CD4-positive, CD25-positive, alpha-beta regulatory T cell (primary cell): ENCODE measurements at regions not wholly inside any gene's neighbourhood (a gene's known extent, or its start where the extent isn't known, plus 50 kb on each side); places are given as distances from the start of the nearest gene placed in this dataset.

Experiments used
- ATAC-seq, 2 donors: fragments of 150-1000 bp; cut with Tn5 transposase; one replicate each; pipeline ENCODE4 v1.10.0; 2021; ENCODE audit warnings: low read depth in 2 of 2, moderate number of reproducible peaks in 2 of 2, moderate library complexity in 1 of 2
- DNase-seq, 3 donors: peaks; one replicate each; pipeline versions ENCODE4 v3.0.0 to v3.0.0-alpha.2; 2012 to 2022; ENCODE audit warnings: mixed read lengths in 1 of 3
- H3K27ac ChIP-seq: one replicate; pipeline ENCODE4 v1.7.0; 2013; ENCODE audit warnings: mild to moderate bottlenecking, low read length; ENCODE audit not compliant: insufficient read depth, poor library complexity, severe bottlenecking
- H3K27me3 ChIP-seq: one replicate; pipeline ENCODE4 v1.7.0; 2013; ENCODE audit warnings: low read length; ENCODE audit not compliant: control insufficient read depth, insufficient read depth
- H3K36me3 ChIP-seq: one replicate; pipeline ENCODE4 v1.7.0; 2013; ENCODE audit warnings: mild to moderate bottlenecking, low read length, moderate library complexity; ENCODE audit not compliant: control insufficient read depth, insufficient read depth
- H3K4me1 ChIP-seq: 2 replicates; pipeline ENCODE4 v1.7.0; 2013; ENCODE audit warnings: mild to moderate bottlenecking, low read length; ENCODE audit not compliant: insufficient read depth, control insufficient read depth, poor library complexity, severe bottlenecking
- H3K4me3 ChIP-seq: one replicate; pipeline ENCODE4 v1.7.0; 2013; ENCODE audit warnings: low read depth, mild to moderate bottlenecking, low read length, moderate library complexity
- H3K9me3 ChIP-seq, 2 experiments: 1 replicate in 1 of 2; 2 replicates in 1 of 2; pipeline ENCODE4 v1.7.0; 2013; ENCODE audit warnings: low read length in 2 of 2, mild to moderate bottlenecking in 1 of 2, moderate library complexity in 1 of 2; ENCODE audit not compliant: control insufficient read depth in 2 of 2
- H3K27ac Mint-ChIP-seq, 3 donors: one replicate each; pipeline ENCODE4 v1.8.0; 2020 to 2022; ENCODE audit warnings: mild to moderate bottlenecking in 3 of 3, mixed read lengths in 3 of 3, moderate library complexity in 2 of 3
- H3K27me3 Mint-ChIP-seq: one replicate; pipeline ENCODE4 v1.8.0; 2022; ENCODE audit warnings: mild to moderate bottlenecking, mixed read lengths
- H3K36me3 Mint-ChIP-seq: one replicate; pipeline ENCODE4 v1.8.0; 2020; ENCODE audit warnings: mixed read lengths
- H3K4me1 Mint-ChIP-seq, 4 donors: one replicate each; pipeline ENCODE4 v1.8.0; 2020 to 2022; ENCODE audit warnings: mixed read lengths in 4 of 4, mild to moderate bottlenecking in 1 of 4
- H3K4me3 Mint-ChIP-seq, 4 donors: one replicate each; pipeline ENCODE4 v1.8.0; 2020 to 2022; ENCODE audit warnings: mild to moderate bottlenecking in 4 of 4, mixed read lengths in 4 of 4, moderate library complexity in 3 of 4
- H3K9me3 Mint-ChIP-seq, 7 donors: one replicate each; pipeline ENCODE4 v1.8.0; 2020 to 2022; ENCODE audit warnings: mixed read lengths in 7 of 7, mild to moderate bottlenecking in 3 of 7, moderate library complexity in 2 of 7

- H3K36me3 ChIP-seq, result no peaks in the 10 kb centered on the region
- DNase-seq, result no peak
These were observed 364.8 kb downstream of the THBS2 start for GRCh38 chr6:168888786-168889345.

GRCh38 chr6:168888102-168888501, 365.5 kb downstream of the THBS2 start:
- ATAC-seq, result no peak
- Mint-ChIP-seq H3K9me3 (peaks cover 0 to 1% (median 0%) of the 10 kb centered on the region in 7 donors), H3K27me3 (no peaks in the 10 kb centered on the region), H3K4me3 (no peak overlapping the region), H3K4me1 (peaks cover 2 to 10% (median 8%) of the 10 kb centered on the region in 4 donors), H3K27ac (no peak overlapping the region), H3K36me3 (no peaks in the 10 kb centered on the region)
- no peak overlapping the region for H3K27ac ChIP-seq
- H3K4me1 ChIP-seq, result no peaks in the 10 kb centered on the region
- H3K36me3 ChIP-seq, result no peaks in the 10 kb centered on the region
- no peak for DNase-seq
- H3K27me3 ChIP-seq, result no peaks in the 10 kb centered on the region
- no peak overlapping the region for H3K4me3 ChIP-seq
- no peaks in the 10 kb centered on the region for H3K9me3 ChIP-seq

More at GRCh38 chr6:168888786-168889345, 364.8 kb downstream of the THBS2 start:
- no peaks in the 10 kb centered on the region for H3K27me3 ChIP-seq
- no peaks in the 10 kb centered on the region for H3K4me1 ChIP-seq
- H3K9me3 Mint-ChIP-seq, result peaks cover 0 to under 1% (median 0%) of the 10 kb centered on the region in 7 donors
- no peaks in the 10 kb centered on the region for H3K9me3 ChIP-seq
- no peak overlapping the region for H3K27ac Mint-ChIP-seq
- no peak overlapping the region for H3K4me3 ChIP-seq
- H3K4me1 Mint-ChIP-seq, result peaks cover 0 to 7% (median 7%) of the 10 kb centered on the region in 4 donors
- H3K27ac ChIP-seq, result no peak overlapping the region
- no peak for ATAC-seq
- no peak overlapping the region for H3K4me3 Mint-ChIP-seq
- H3K36me3 Mint-ChIP-seq, result no peaks in the 10 kb centered on the region
- no peaks in the 10 kb centered on the region for H3K27me3 Mint-ChIP-seq

GRCh38 chr6:168887621-168888020, 366.0 kb downstream of the THBS2 start:
- DNase-seq (no peak), ATAC-seq (no peak)
- H3K27ac Mint-ChIP-seq, result no peak overlapping the region
- H3K4me3 Mint-ChIP-seq, result no peak overlapping the region
- no peaks in the 10 kb centered on the region for H3K36me3 Mint-ChIP-seq
- no peak overlapping the region for H3K27ac ChIP-seq
- no peaks in the 10 kb centered on the region for H3K9me3 ChIP-seq
- H3K27me3 ChIP-seq, result no peaks in the 10 kb centered on the region
- H3K36me3 ChIP-seq, result no peaks in the 10 kb centered on the region
- peaks cover 0 to 1% (median 0%) of the 10 kb centered on the region in 7 donors for H3K9me3 Mint-ChIP-seq
- H3K4me3 ChIP-seq, result no peak overlapping the region
- no peaks in the 10 kb centered on the region for H3K27me3 Mint-ChIP-seq
- peaks cover 5 to 13% (median 8%) of the 10 kb centered on the region in 4 donors for H3K4me1 Mint-ChIP-seq
- no peaks in the 10 kb centered on the region for H3K4me1 ChIP-seq

- no peaks in the 10 kb centered on the region for H3K27me3 ChIP-seq
- no peaks in the 10 kb centered on the region for H3K4me1 ChIP-seq
- Mint-ChIP-seq H3K27ac (no peak overlapping the region), H3K36me3 (no peaks in the 10 kb centered on the region), H3K4me3 (no peak overlapping the region), H3K27me3 (no peaks in the 10 kb centered on the region), H3K9me3 (peaks cover 0 to 1% (median 0%) of the 10 kb centered on the region in 7 donors), H3K4me1 (peaks cover 5 to 13% (median 8%) of the 10 kb centered on the region in 4 donors)
- no peaks in the 10 kb centered on the region for H3K36me3 ChIP-seq
- H3K27ac ChIP-seq, result no peak overlapping the region
- no peak for ATAC-seq
- no peak overlapping the region for H3K4me3 ChIP-seq
- H3K9me3 ChIP-seq, result no peaks in the 10 kb centered on the region
- DNase-seq, result no peak
These were observed 366.7 kb downstream of the THBS2 start for GRCh38 chr6:168886964-168887363.

GRCh38 chr6:168885751-168886742, 367.6 kb downstream of the THBS2 start:
- no peaks in the 10 kb centered on the region for H3K27me3 Mint-ChIP-seq
- no peaks in the 10 kb centered on the region for H3K27me3 ChIP-seq
- DNase-seq (no peak), ATAC-seq (no peak)
- peaks cover 5 to 13% (median 8%) of the 10 kb centered on the region in 4 donors for H3K4me1 Mint-ChIP-seq
- no peak overlapping the region for H3K27ac ChIP-seq
- no peak overlapping the region for H3K4me3 Mint-ChIP-seq
- H3K9me3 Mint-ChIP-seq, result peaks cover 0 to 2% (median 0%) of the 10 kb centered on the region in 7 donors
- H3K4me1 ChIP-seq, result no peaks in the 10 kb centered on the region
- H3K4me3 ChIP-seq, result no peak overlapping the region
- no peaks in the 10 kb centered on the region for H3K36me3 ChIP-seq
- H3K36me3 Mint-ChIP-seq, result no peaks in the 10 kb centered on the region
- H3K27ac Mint-ChIP-seq, result no peak overlapping the region
- no peaks in the 10 kb centered on the region for H3K9me3 ChIP-seq

- Histone ChIP-seq H3K4me1 (no peaks in the 10 kb centered on the region), H3K27me3 (no peaks in the 10 kb centered on the region), H3K36me3 (no peaks in the 10 kb centered on the region), H3K9me3 (no peaks in the 10 kb centered on the region), H3K4me3 (no peak overlapping the region), H3K27ac (no peak overlapping the region)
- no peaks in the 10 kb centered on the region for H3K27me3 Mint-ChIP-seq
- DNase-seq (no peak), ATAC-seq (no peak)
- no peaks in the 10 kb centered on the region for H3K36me3 Mint-ChIP-seq
- H3K27ac Mint-ChIP-seq, result no peak overlapping the region
- H3K9me3 Mint-ChIP-seq, result peaks cover 0 to 2% (median 0%) of the 10 kb centered on the region in 7 donors
- H3K4me1 Mint-ChIP-seq, result peaks cover 5 to 13% (median 8%) of the 10 kb centered on the region in 4 donors
- no peak overlapping the region for H3K4me3 Mint-ChIP-seq
These were observed 368.4 kb downstream of the THBS2 start for GRCh38 chr6:168885196-168885595.

- H3K9me3 ChIP-seq, result no peaks in the 10 kb centered on the region
- H3K4me1 ChIP-seq, result no peaks in the 10 kb centered on the region
- peak overlapping the region; percentile 53 for H3K27ac ChIP-seq
- peak in 2 of 3 donors; percentile 46 to 77 for DNase-seq
- ATAC-seq, result peak; percentile 84 to 86
- H3K9me3 Mint-ChIP-seq, result peaks cover 0 to 2% (median 0%) of the 10 kb centered on the region in 7 donors
- H3K4me3 ChIP-seq, result peak overlapping the region; percentile 78
- no peaks in the 10 kb centered on the region for H3K27me3 ChIP-seq
- peaks cover 5 to 13% (median 8%) of the 10 kb centered on the region in 4 donors for H3K4me1 Mint-ChIP-seq
- no peaks in the 10 kb centered on the region for H3K36me3 ChIP-seq
- peak overlapping the region; percentile 91 to 98 (median 94) for H3K27ac Mint-ChIP-seq
- H3K27me3 Mint-ChIP-seq, result no peaks in the 10 kb centered on the region
- H3K4me3 Mint-ChIP-seq, result peak overlapping the region; percentile 86 to 91 (median 90)
- H3K36me3 Mint-ChIP-seq, result no peaks in the 10 kb centered on the region
These were observed 369.0 kb downstream of the THBS2 start for GRCh38 chr6:168884646-168885086.
